ENCODE measurements at regions not wholly inside any gene's neighbourhood (a gene's known extent, or its start where the extent isn't known, plus 50 kb on each side); places are given as distances from the start of the nearest gene placed in this dataset.

DNA sequence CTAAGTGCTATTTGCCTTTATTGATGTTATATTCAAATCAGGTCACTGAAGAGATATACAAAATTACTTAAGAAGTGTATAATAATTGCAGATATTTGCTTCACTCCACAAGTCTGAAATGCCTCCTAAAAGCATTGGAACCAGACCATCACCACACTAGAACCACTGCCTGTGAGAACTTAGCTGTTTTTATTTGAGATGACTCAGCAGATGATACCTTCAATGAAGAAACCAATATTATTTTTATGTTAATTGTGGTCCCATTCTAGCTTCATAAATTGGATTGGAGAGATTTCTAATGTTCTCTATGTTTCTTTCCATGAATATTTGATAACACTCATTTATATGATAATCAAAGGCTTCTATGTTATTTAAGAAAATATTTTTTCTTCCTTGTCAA, 740.6 kb downstream of the KCNT2 start:
- TF ChIP-seq EZH2phosphoT487 (IDR thresholded peaks at IDR 0.05; ENCODE audit: borderline replicate concordance, low read depth, low read length): no peak
- TF ChIP-seq, protein P1, sequence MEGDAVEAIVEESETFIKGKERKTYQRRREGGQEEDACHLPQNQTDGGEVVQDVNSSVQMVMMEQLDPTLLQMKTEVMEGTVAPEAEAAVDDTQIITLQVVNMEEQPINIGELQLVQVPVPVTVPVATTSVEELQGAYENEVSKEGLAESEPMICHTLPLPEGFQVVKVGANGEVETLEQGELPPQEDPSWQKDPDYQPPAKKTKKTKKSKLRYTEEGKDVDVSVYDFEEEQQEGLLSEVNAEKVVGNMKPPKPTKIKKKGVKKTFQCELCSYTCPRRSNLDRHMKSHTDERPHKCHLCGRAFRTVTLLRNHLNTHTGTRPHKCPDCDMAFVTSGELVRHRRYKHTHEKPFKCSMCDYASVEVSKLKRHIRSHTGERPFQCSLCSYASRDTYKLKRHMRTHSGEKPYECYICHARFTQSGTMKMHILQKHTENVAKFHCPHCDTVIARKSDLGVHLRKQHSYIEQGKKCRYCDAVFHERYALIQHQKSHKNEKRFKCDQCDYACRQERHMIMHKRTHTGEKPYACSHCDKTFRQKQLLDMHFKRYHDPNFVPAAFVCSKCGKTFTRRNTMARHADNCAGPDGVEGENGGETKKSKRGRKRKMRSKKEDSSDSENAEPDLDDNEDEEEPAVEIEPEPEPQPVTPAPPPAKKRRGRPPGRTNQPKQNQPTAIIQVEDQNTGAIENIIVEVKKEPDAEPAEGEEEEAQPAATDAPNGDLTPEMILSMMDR (conservative IDR thresholded peaks at IDR 0.05; ENCODE audit: low read length): no peak
- Histone ChIP-seq H3K36me3 (ENCODE audit: insufficient read depth, low read length) (no peaks in the 10 kb centered on the region), H3K4me3 (ENCODE audit: low read depth, low read length, poor library complexity, severe bottlenecking) (no peak overlapping the region), H3K4me2 (ENCODE audit: low read length) (no peak overlapping the region), H4K20me1 (ENCODE audit: insufficient read depth, low read length) (no peaks in the 10 kb centered on the region), H2AFZ (ENCODE audit: low read length) (no peak overlapping the region), H3K4me1 (ENCODE audit: insufficient read depth, low read length, poor library complexity, severe bottlenecking) (no peaks in the 10 kb centered on the region), H3K9me2 (ENCODE audit: insufficient read depth, low read length) (no peaks in the 10 kb centered on the region), H3K27ac (ENCODE audit: low read depth, low read length, poor library complexity, severe bottlenecking) (no peak overlapping the region), H3K9me3 (ENCODE audit: low read length) (no peaks in the 10 kb centered on the region), H3K79me2 (ENCODE audit: insufficient read depth, low read depth, low read length) (no peaks in the 10 kb centered on the region)
- POLR2A ChIA-PET: no interaction called here
- no TSS peak for BruUV-seq (replicated peaks)
- no peak for DNase-seq (ENCODE audit: low spot score)
- CTCF ChIA-PET (ENCODE audit: unreplicated experiment): no interaction called here
- intact Hi-C loops (cut with micrococcal nuclease; ENCODE audit: unreplicated experiment): no loop called here

DNA sequence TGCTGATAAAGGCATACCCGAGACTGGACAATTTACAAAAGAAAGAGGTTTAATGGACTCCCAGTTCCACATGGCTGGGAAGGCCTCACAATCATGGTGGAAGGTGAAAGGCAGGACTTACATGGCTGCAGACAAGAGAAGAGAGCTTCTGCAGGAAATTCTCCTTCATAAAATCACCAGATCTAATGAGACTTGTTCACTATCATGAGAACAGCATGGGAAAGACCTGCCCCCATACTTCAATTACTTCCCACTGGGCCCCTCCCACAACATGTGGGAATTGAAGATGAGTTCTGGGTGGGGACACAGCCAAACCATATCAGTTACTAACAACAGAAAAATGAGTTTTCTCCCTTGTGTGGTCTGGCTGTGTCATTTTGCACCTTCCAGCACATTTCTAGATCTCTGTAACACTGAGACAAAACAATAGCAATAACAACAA, 741.4 kb downstream of the KCNT2 start:
- no peak overlapping the region for H3K4me2 ChIP-seq (ENCODE audit: low read length)
- no peaks in the 10 kb centered on the region for H3K79me2 ChIP-seq (ENCODE audit: insufficient read depth, low read depth, low read length)
- H3K4me1 ChIP-seq (ENCODE audit: insufficient read depth, low read length, poor library complexity, severe bottlenecking): no peaks in the 10 kb centered on the region
- no peak overlapping the region for H2AFZ ChIP-seq (ENCODE audit: low read length)
- intact Hi-C loops (cut with micrococcal nuclease; ENCODE audit: unreplicated experiment): no loop called here
- no peaks in the 10 kb centered on the region for H4K20me1 ChIP-seq (ENCODE audit: insufficient read depth, low read length)
- BruUV-seq (replicated peaks): no TSS peak
- ChIA-PET CTCF (ENCODE audit: unreplicated experiment) (no interaction called here), POLR2A (interaction anchor here (0.7 kb wide), 1 partner anchor 16 kb away, joined by 3 read pairs; no protein-coding TSS in a partner anchor)
- H3K9me3 ChIP-seq (ENCODE audit: low read length): no peaks in the 10 kb centered on the region
- no peak overlapping the region for H3K4me3 ChIP-seq (ENCODE audit: low read depth, low read length, poor library complexity, severe bottlenecking)
- H3K36me3 ChIP-seq (ENCODE audit: insufficient read depth, low read length): no peaks in the 10 kb centered on the region
- H3K9me2 ChIP-seq (ENCODE audit: insufficient read depth, low read length): no peaks in the 10 kb centered on the region
- no peak for DNase-seq (ENCODE audit: low spot score)
- H3K27ac ChIP-seq (ENCODE audit: low read depth, low read length, poor library complexity, severe bottlenecking): no peak overlapping the region
- TF ChIP-seq, protein P1 (conservative IDR thresholded peaks at IDR 0.05; ENCODE audit: low read length): no peak
- TF ChIP-seq EZH2phosphoT487 (IDR thresholded peaks at IDR 0.05; ENCODE audit: borderline replicate concordance, low read depth, low read length): no peak

DNA sequence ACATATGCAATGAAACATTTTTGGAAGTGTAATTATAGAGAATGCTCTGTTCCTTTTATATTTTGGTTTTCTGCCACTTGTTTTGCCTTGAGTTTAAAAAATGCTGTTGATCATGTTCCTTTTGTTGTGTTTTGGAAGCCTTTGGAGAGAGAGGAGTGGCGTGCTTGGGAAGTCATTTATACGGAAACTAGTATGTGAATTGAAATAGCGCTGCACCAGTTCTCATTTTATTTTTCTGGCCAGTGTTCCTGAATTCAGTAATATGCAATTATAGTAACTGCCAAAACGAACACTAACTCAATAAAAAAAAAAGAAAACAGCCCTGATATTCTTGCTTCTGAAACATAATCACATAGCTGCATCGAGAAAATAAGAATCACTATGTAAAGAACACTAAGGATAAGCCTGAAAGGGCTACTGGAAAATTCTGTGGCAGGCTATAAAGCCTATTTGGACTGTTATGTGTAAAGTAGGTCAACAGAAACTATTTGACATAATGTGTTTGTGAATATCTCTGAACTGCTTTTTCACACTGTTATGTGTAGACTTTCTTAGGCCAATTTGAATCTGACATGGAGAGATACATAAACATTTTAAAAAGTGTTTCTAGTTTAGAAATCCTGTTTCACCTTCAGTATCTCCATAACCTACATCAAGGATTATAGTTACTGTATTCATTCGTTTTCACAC, 742.0 kb downstream of the KCNT2 start:
- Histone ChIP-seq H3K36me3 (ENCODE audit: insufficient read depth, low read length) (no peaks in the 10 kb centered on the region), H3K79me2 (ENCODE audit: insufficient read depth, low read depth, low read length) (no peaks in the 10 kb centered on the region), H3K4me3 (ENCODE audit: low read depth, low read length, poor library complexity, severe bottlenecking) (no peak overlapping the region), H2AFZ (ENCODE audit: low read length) (no peak overlapping the region), H3K9me2 (ENCODE audit: insufficient read depth, low read length) (no peaks in the 10 kb centered on the region), H4K20me1 (ENCODE audit: insufficient read depth, low read length) (no peaks in the 10 kb centered on the region), H3K27ac (ENCODE audit: low read depth, low read length, poor library complexity, severe bottlenecking) (no peak overlapping the region), H3K4me2 (ENCODE audit: low read length) (no peak overlapping the region), H3K9me3 (ENCODE audit: low read length) (no peaks in the 10 kb centered on the region), H3K4me1 (ENCODE audit: insufficient read depth, low read length, poor library complexity, severe bottlenecking) (no peaks in the 10 kb centered on the region)
- POLR2A ChIA-PET: interaction anchor here (0.7 kb wide), 1 partner anchor 16 kb away, joined by 3 read pairs; no protein-coding TSS in a partner anchor
- no peak for DNase-seq (ENCODE audit: low spot score)
- intact Hi-C loops (cut with micrococcal nuclease; ENCODE audit: unreplicated experiment): no loop called here
- no peak for TF ChIP-seq EZH2phosphoT487 (IDR thresholded peaks at IDR 0.05; ENCODE audit: borderline replicate concordance, low read depth, low read length)
- TF ChIP-seq, protein P1 (conservative IDR thresholded peaks at IDR 0.05; ENCODE audit: low read length): no peak
- CTCF ChIA-PET (ENCODE audit: unreplicated experiment): no interaction called here
- no TSS peak for BruUV-seq (replicated peaks)
